Endodermal cell (in vitro differentiated cells): ENCODE measurements at regions not wholly inside any gene's neighbourhood (a gene's known extent, or its start where the extent isn't known, plus 50 kb on each side); places are given as distances from the start of the nearest gene placed in this dataset.

ENCODE experiments used
- DNase-seq: peaks from one replicate; pipeline ENCODE4 v3.0.0-alpha.2; 2017
- H3K27ac ChIP-seq: 2 replicates; pipeline ENCODE4 v1.5.1; 2013; ENCODE audit warnings: mild to moderate bottlenecking, low read depth, low read length, moderate library complexity
- H3K27me3 ChIP-seq: 2 replicates; pipeline ENCODE4 v1.6.1; 2013; ENCODE audit warnings: mild to moderate bottlenecking, low read length, moderate library complexity; ENCODE audit not compliant: insufficient read depth, control insufficient read depth, poor library complexity, severe bottlenecking
- H3K36me3 ChIP-seq: 2 replicates; pipeline ENCODE4 v1.7.0; 2013; ENCODE audit warnings: mild to moderate bottlenecking, low read length, moderate library complexity; ENCODE audit not compliant: control insufficient read depth, insufficient read depth
- H3K4me1 ChIP-seq: one replicate; pipeline ENCODE4 v1.7.0; 2013; ENCODE audit warnings: low read length; ENCODE audit not compliant: control insufficient read depth, insufficient read depth
- H3K4me3 ChIP-seq: 2 replicates; pipeline ENCODE4 v1.5.1; 2013; ENCODE audit warnings: mild to moderate bottlenecking, low read length, moderate library complexity
- H3K9ac ChIP-seq: 2 replicates; pipeline ENCODE4 v1.6.1; 2013; ENCODE audit warnings: mild to moderate bottlenecking, low read length, moderate library complexity; ENCODE audit not compliant: poor library complexity, severe bottlenecking; ENCODE audit errors: extremely low read depth
- H3K9me3 ChIP-seq: 2 replicates; pipeline ENCODE4 v1.6.1; 2013; ENCODE audit warnings: mild to moderate bottlenecking, low read length, moderate library complexity; ENCODE audit not compliant: control insufficient read depth
- H3K27ac Mint-ChIP-seq: 2 replicates; pipeline ENCODE4 v1.8.0; 2020; ENCODE audit warnings: mixed read lengths
- H3K27me3 Mint-ChIP-seq: 2 replicates; pipeline ENCODE4 v1.8.0; 2021; ENCODE audit warnings: mild to moderate bottlenecking, mixed read lengths; ENCODE audit not compliant: insufficient read depth
- H3K36me3 Mint-ChIP-seq: 2 replicates; pipeline ENCODE4 v1.8.0; 2020; ENCODE audit warnings: low read depth, mixed read lengths
- H3K4me1 Mint-ChIP-seq: 2 replicates; pipeline ENCODE4 v1.8.0; 2020; ENCODE audit warnings: mixed read lengths
- H3K4me3 Mint-ChIP-seq: 2 replicates; pipeline ENCODE4 v1.8.0; 2020; ENCODE audit warnings: mild to moderate bottlenecking, moderate library complexity, mixed read lengths
- H3K9me3 Mint-ChIP-seq: 2 replicates; pipeline ENCODE4 v1.8.0; 2020; ENCODE audit warnings: mild to moderate bottlenecking, mixed read lengths
- CTCF ChIP-seq: fragments of 200-600 bp; sonication (generic); conservative IDR thresholded peaks from 2 replicates; pipeline ENCODE4 v1.5.0; 2021; ENCODE audit warnings: antibody characterized with exemption, mild to moderate bottlenecking
- WGBS, 2 experiments: methylation state at CpG; one replicate each; pipeline versions ENCODE4 v1.1.5 to v1.1.7; 2013; ENCODE audit warnings: missing lambda C conversion rate in 2 of 2, mixed read lengths in 1 of 2; ENCODE audit not compliant: insufficient coverage in 1 of 2, insufficient read length in 1 of 2; 5-methylcytosine and 5-hydroxymethylcytosine counted together

- Histone ChIP-seq H3K4me1 (peaks cover 25% of the 10 kb centered on the region), H3K27ac (no peak overlapping the region), H3K4me3 (no peak overlapping the region), H3K9ac (no peak overlapping the region), H3K9me3 (no peaks in the 10 kb centered on the region), H3K36me3 (no peaks in the 10 kb centered on the region), H3K27me3 (no peaks in the 10 kb centered on the region)
- 94 to 100% methylated on average over 2 of the region's 2 CpGs for WGBS, 2 experiments
- Mint-ChIP-seq H3K4me3 (no peak overlapping the region), H3K4me1 (peaks cover 54% of the 10 kb centered on the region), H3K9me3 (no peaks in the 10 kb centered on the region), H3K36me3 (no peaks in the 10 kb centered on the region), H3K27me3 (peaks cover 12% of the 10 kb centered on the region), H3K27ac (no peak overlapping the region)
- TF ChIP-seq CTCF, result no peak
- no peak for DNase-seq
Observed at GRCh38 chr16:5922686-5923085, 825.1 kb upstream of the EEF2KMT start.

- Mint-ChIP-seq H3K9me3 (peaks cover 8% of the 10 kb centered on the region), H3K4me1 (peaks cover 47% of the 10 kb centered on the region), H3K27ac (peak overlapping the region; percentile 40), H3K27me3 (peaks cover 19% of the 10 kb centered on the region), H3K36me3 (no peaks in the 10 kb centered on the region), H3K4me3 (no peak overlapping the region)
- DNase-seq, result peak; percentile 89
- H3K4me1 ChIP-seq, result peaks cover 29% of the 10 kb centered on the region
- no peak overlapping the region for H3K27ac ChIP-seq
- H3K36me3 ChIP-seq, result no peaks in the 10 kb centered on the region
- WGBS, 2 experiments, result 60 to 86% methylated on average over 2 to 4 of the region's 4 CpGs
- no peaks in the 10 kb centered on the region for H3K9me3 ChIP-seq
- no peaks in the 10 kb centered on the region for H3K27me3 ChIP-seq
- H3K9ac ChIP-seq, result no peak overlapping the region
- TF ChIP-seq CTCF, result peak; percentile 93
- H3K4me3 ChIP-seq, result no peak overlapping the region
Observed at GRCh38 chr16:5918567-5919130, 821.1 kb upstream of the EEF2KMT start.

- DNase-seq, result no peak
- no peak overlapping the region for H3K27ac Mint-ChIP-seq
Observed at GRCh38 chr16:5917436-5918195, 820.0 kb upstream of the EEF2KMT start.

More at GRCh38 chr16:5917436-5918195, 820.0 kb upstream of the EEF2KMT start:
- Mint-ChIP-seq H3K27me3 (peaks cover 24% of the 10 kb centered on the region), H3K4me3 (peak overlapping the region; percentile 30), H3K9me3 (peaks cover 8% of the 10 kb centered on the region), H3K4me1 (peaks cover 40% of the 10 kb centered on the region), H3K36me3 (no peaks in the 10 kb centered on the region)
- 84 to 86% methylated on average over 13 to 14 of the region's 14 CpGs for WGBS, 2 experiments
- Histone ChIP-seq H3K4me1 (peaks cover 29% of the 10 kb centered on the region), H3K9ac (no peak overlapping the region), H3K9me3 (no peaks in the 10 kb centered on the region), H3K27ac (no peak overlapping the region), H3K27me3 (no peaks in the 10 kb centered on the region), H3K4me3 (peak overlapping the region; percentile 72), H3K36me3 (no peaks in the 10 kb centered on the region)
- TF ChIP-seq CTCF, result no peak
